ENCODE measurements at regions not wholly inside any gene's neighbourhood (a gene's known extent, or its start where the extent isn't known, plus 50 kb on each side); places are given as distances from the start of the nearest gene placed in this dataset.

GRCh38 chr7:41280491-41280890, 422.4 kb downstream of the INHBA start:
- Histone ChIP-seq H3K27me3 (peaks cover 2% of the 10 kb centered on the region), H3K4me3 (no peak overlapping the region), H3K27ac (no peak overlapping the region), H3K36me3 (no peaks in the 10 kb centered on the region), H3K9me3 (ENCODE audit: low read depth) (no peaks in the 10 kb centered on the region), H3K4me1 (ENCODE audit: low read depth) (no peaks in the 10 kb centered on the region)
- TF ChIP-seq CTCF (IDR thresholded peaks at IDR 0.05; ENCODE audit: low read depth, low read length), result no peak
- no peak for DNase-seq (ENCODE audit: low read depth in 1 of 2, low spot score in 1 of 2)

GRCh38 chr7:41277561-41277960, 425.3 kb downstream of the INHBA start:
- H3K36me3 ChIP-seq, result no peaks in the 10 kb centered on the region
- no peak overlapping the region for H3K4me3 ChIP-seq
- no peak for TF ChIP-seq CTCF (IDR thresholded peaks at IDR 0.05; ENCODE audit: low read depth, low read length)
- H3K4me1 ChIP-seq (ENCODE audit: low read depth), result peaks cover 4% of the 10 kb centered on the region
- H3K9me3 ChIP-seq (ENCODE audit: low read depth), result no peaks in the 10 kb centered on the region
- no peak overlapping the region for H3K27ac ChIP-seq
- DNase-seq (ENCODE audit: low read depth in 1 of 2, low spot score in 1 of 2), result no peak
- H3K27me3 ChIP-seq, result no peaks in the 10 kb centered on the region

GRCh38 chr7:41275255-41275654, 427.6 kb downstream of the INHBA start:
- no peak overlapping the region for H3K4me3 ChIP-seq
- H3K4me1 ChIP-seq (ENCODE audit: low read depth), result peaks cover 4% of the 10 kb centered on the region
- no peak for DNase-seq (ENCODE audit: low read depth in 1 of 2, low spot score in 1 of 2)
- no peaks in the 10 kb centered on the region for H3K27me3 ChIP-seq
- no peaks in the 10 kb centered on the region for H3K9me3 ChIP-seq (ENCODE audit: low read depth)
- no peak for TF ChIP-seq CTCF (IDR thresholded peaks at IDR 0.05; ENCODE audit: low read depth, low read length)
- H3K27ac ChIP-seq, result no peak overlapping the region
- H3K36me3 ChIP-seq, result no peaks in the 10 kb centered on the region

- H3K27ac ChIP-seq, result no peak overlapping the region
- DNase-seq (ENCODE audit: low read depth in 1 of 2, low spot score in 1 of 2), result no peak
- H3K36me3 ChIP-seq, result no peaks in the 10 kb centered on the region
- no peaks in the 10 kb centered on the region for H3K27me3 ChIP-seq
- no peaks in the 10 kb centered on the region for H3K9me3 ChIP-seq (ENCODE audit: low read depth)
- no peak overlapping the region for H3K4me3 ChIP-seq
- peaks cover 4% of the 10 kb centered on the region for H3K4me1 ChIP-seq (ENCODE audit: low read depth)
- TF ChIP-seq CTCF (IDR thresholded peaks at IDR 0.05; ENCODE audit: low read depth, low read length), result no peak
Measured at GRCh38 chr7:41274179-41274578, 428.7 kb downstream of the INHBA start.

- Histone ChIP-seq H3K4me3 (no peak overlapping the region), H3K4me1 (ENCODE audit: low read depth) (peaks cover 4% of the 10 kb centered on the region), H3K27ac (no peak overlapping the region), H3K27me3 (no peaks in the 10 kb centered on the region), H3K36me3 (no peaks in the 10 kb centered on the region), H3K9me3 (ENCODE audit: low read depth) (no peaks in the 10 kb centered on the region)
- no peak for DNase-seq (ENCODE audit: low read depth in 1 of 2, low spot score in 1 of 2)
- TF ChIP-seq CTCF (IDR thresholded peaks at IDR 0.05; ENCODE audit: low read depth, low read length), result no peak
Measured at GRCh38 chr7:41272664-41273063, 430.2 kb downstream of the INHBA start.

- TF ChIP-seq CTCF (IDR thresholded peaks at IDR 0.05; ENCODE audit: low read depth, low read length), result no peak
- DNase-seq (ENCODE audit: low read depth in 1 of 2, low spot score in 1 of 2), result no peak
- H3K4me3 ChIP-seq, result no peak overlapping the region
- no peaks in the 10 kb centered on the region for H3K9me3 ChIP-seq (ENCODE audit: low read depth)
- H3K27me3 ChIP-seq, result no peaks in the 10 kb centered on the region
- H3K36me3 ChIP-seq, result no peaks in the 10 kb centered on the region
- H3K4me1 ChIP-seq (ENCODE audit: low read depth), result peaks cover under 1% of the 10 kb centered on the region
- H3K27ac ChIP-seq, result no peak overlapping the region
Measured at GRCh38 chr7:41268878-41269277, 434.0 kb downstream of the INHBA start.
